Prostate gland (tissue), 2 donors: ENCODE measurements at regions not wholly inside any gene's neighbourhood (a gene's known extent, or its start where the extent isn't known, plus 50 kb on each side); places are given as distances from the start of the nearest gene placed in this dataset.

Experiments used
- DNase-seq: peaks from one replicate; pipeline ENCODE4 v3.0.0-alpha.2; 2019; ENCODE audit warnings: low spot score
- H3K27ac ChIP-seq, 2 donors: fragments of 200-600 bp; sonication (generic); 2 replicates each; pipeline ENCODE4 v1.5.1; 2017 to 2019
- H3K27me3 ChIP-seq: fragments of 200-600 bp; sonication (generic); replicated peaks from 2 replicates; pipeline ENCODE4 v1.5.1; 2019; ENCODE audit not compliant: insufficient read depth
- H3K36me3 ChIP-seq, 2 donors: fragments of 200-600 bp; sonication (generic); 1 replicate in 1 of 2; 2 replicates in 1 of 2; pipeline versions ENCODE4 v1.5.1 to v1.8.1; 2017 to 2019
- H3K4me1 ChIP-seq: fragments of 200-600 bp; sonication (generic); replicated peaks from 2 replicates; pipeline ENCODE4 v1.5.1; 2019
- H3K4me3 ChIP-seq, 2 donors: fragments of 200-600 bp; sonication (generic); 2 replicates each; pipeline ENCODE4 v1.5.1; 2017 to 2019
- H3K9me3 ChIP-seq: fragments of 200-600 bp; sonication (generic); 2 replicates; pipeline ENCODE4 v1.5.1; 2017
- CTCF ChIP-seq, 4 experiments: fragments of 200-600 bp in 2 of 4; fragments of 450-650 bp in 2 of 4; sonication (generic) in 2 of 4; IDR thresholded peaks; 1 replicate in 3 of 4; 2 replicates in 1 of 4; pipeline ENCODE4 v1.5.1; 2016 to 2019; ENCODE audit warnings: antibody characterized with exemption in 4 of 4, mild to moderate bottlenecking in 2 of 4, moderate library complexity in 2 of 4
- POLR2A ChIP-seq: fragments of 450-650 bp; IDR thresholded peaks from one replicate; pipeline ENCODE4 v1.6.1; 2016; ENCODE audit warnings: antibody characterized with exemption, mild to moderate bottlenecking
- POLR2AphosphoS5 ChIP-seq: sonication (generic); formaldehyde crosslinking; IDR thresholded peaks from one replicate; pipeline ENCODE4 v1.6.1; 2017; ENCODE audit warnings: antibody characterized with exemption
- WGBS: methylation state at CpG from one replicate; pipeline ENCODE4 v1.1.5; 2018; 5-methylcytosine and 5-hydroxymethylcytosine counted together
- intact Hi-C: fragments of 100-400 bp; cut with DNase I; formaldehyde crosslinking; loops from one replicate; pipeline ENCODE4 v1.14.2; 2022

- H3K4me1 ChIP-seq: no peaks in the 10 kb centered on the region
- no peaks in the 10 kb centered on the region for H3K9me3 ChIP-seq
- no peak overlapping the region for H3K4me3 ChIP-seq
- TF ChIP-seq POLR2A (no peak), CTCF (IDR thresholded peaks at IDR 0.05) (no peak), POLR2AphosphoS5 (no peak)
- H3K36me3 ChIP-seq: no peaks in the 10 kb centered on the region
- no peaks in the 10 kb centered on the region for H3K27me3 ChIP-seq
- WGBS: 89% methylated on average over 22 of the region's 22 CpGs
- H3K27ac ChIP-seq: no peak overlapping the region
- intact Hi-C loops: no loop called here
- DNase-seq: no peak
These were observed 581.2 kb upstream of the MGMT start for GRCh38 chr10:128885573-128886555.

DNA sequence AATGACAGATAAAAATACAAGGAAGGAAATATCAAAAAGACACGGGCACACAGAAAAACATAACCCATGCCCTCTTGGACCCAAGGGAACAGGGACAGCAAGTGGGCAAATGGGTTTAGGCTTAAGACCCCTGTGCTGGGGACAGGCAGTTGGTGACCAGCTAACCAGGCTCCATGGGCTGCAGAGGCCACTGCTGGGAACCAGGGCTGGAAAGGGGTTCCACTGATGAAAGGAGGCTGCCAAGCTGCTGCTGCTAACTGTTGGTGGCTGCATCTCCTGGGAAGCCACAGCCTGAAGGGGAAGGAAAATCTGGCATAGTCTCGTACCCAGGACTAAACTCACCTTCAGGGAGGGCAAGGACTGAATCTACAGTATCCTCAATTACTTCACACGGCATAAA is 579.2 kb upstream of the MGMT start:
- H3K4me1 ChIP-seq: no peaks in the 10 kb centered on the region
- H3K27me3 ChIP-seq: no peaks in the 10 kb centered on the region
- H3K9me3 ChIP-seq: no peaks in the 10 kb centered on the region
- no peak overlapping the region for H3K27ac ChIP-seq
- no peak for DNase-seq
- H3K36me3 ChIP-seq: no peaks in the 10 kb centered on the region
- TF ChIP-seq POLR2A (no peak), POLR2AphosphoS5 (no peak), CTCF (IDR thresholded peaks at IDR 0.05) (no peak)
- H3K4me3 ChIP-seq: no peak overlapping the region
- intact Hi-C loops: no loop called here
- WGBS: 89% methylated on average over 3 of the region's 3 CpGs

- no peak for DNase-seq
- intact Hi-C loops: no loop called here
- Histone ChIP-seq H3K27me3 (no peaks in the 10 kb centered on the region), H3K4me1 (peaks cover 6% of the 10 kb centered on the region), H3K4me3 (no peak overlapping the region), H3K9me3 (no peaks in the 10 kb centered on the region), H3K27ac (peak overlapping the region in 1 of 2 donors; percentile 52), H3K36me3 (no peaks in the 10 kb centered on the region)
- 85% methylated on average over 4 of the region's 4 CpGs for WGBS
- TF ChIP-seq POLR2AphosphoS5 (no peak), POLR2A (no peak), CTCF (IDR thresholded peaks at IDR 0.05) (no peak)
These were observed 575.0 kb upstream of the MGMT start for GRCh38 chr10:128892005-128892404.

DNA sequence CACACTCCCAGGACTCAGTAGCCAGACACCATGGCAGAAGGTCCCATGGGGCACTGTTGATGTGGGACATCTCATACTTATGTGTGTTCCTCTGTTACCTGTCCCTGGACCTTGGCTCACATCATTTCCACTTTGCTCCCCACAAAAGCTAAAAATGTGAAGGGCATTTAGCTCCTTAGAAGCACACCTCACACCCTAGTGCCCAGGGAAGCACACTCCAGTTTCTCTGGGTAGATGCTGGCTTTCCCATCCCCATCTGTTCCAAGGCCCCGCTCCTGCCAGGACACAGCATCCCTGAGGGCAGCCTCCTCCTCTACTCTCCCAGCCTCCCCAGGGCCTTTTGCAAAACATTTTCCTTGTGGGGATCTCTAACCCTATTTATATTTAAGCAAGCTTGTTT is 572.4 kb upstream of the MGMT start:
- H3K4me3 ChIP-seq: no peak overlapping the region
- intact Hi-C loops: no loop called here
- H3K9me3 ChIP-seq: no peaks in the 10 kb centered on the region
- H3K27me3 ChIP-seq: no peaks in the 10 kb centered on the region
- no peak overlapping the region for H3K27ac ChIP-seq
- DNase-seq: no peak
- H3K36me3 ChIP-seq: no peaks in the 10 kb centered on the region
- peaks cover 14% of the 10 kb centered on the region for H3K4me1 ChIP-seq
- TF ChIP-seq POLR2A (no peak), CTCF (IDR thresholded peaks at IDR 0.05) (no peak), POLR2AphosphoS5 (no peak)
- 47% methylated on average over 1 of the region's 1 CpG for WGBS

- TF ChIP-seq CTCF (IDR thresholded peaks at IDR 0.05): no peak
- no peak for TF ChIP-seq POLR2A
- no peak for TF ChIP-seq POLR2AphosphoS5
- Histone ChIP-seq H3K27me3 (no peaks in the 10 kb centered on the region), H3K4me1 (peaks cover 16% of the 10 kb centered on the region), H3K9me3 (no peaks in the 10 kb centered on the region), H3K27ac (peak overlapping the region in 1 of 2 donors; percentile 62), H3K36me3 (no peaks in the 10 kb centered on the region), H3K4me3 (no peak overlapping the region)
- intact Hi-C loops: no loop called here
- DNase-seq: no peak
These were observed 571.6 kb upstream of the MGMT start for GRCh38 chr10:128895473-128895872.
